Stimulated activated CD4-positive, alpha-beta T cell treated with anti-CD3 and anti-CD28 coated beads, Interleukin-2, amount 100 ng/mL, for 48 hours (primary cell): ENCODE measurements at regions not wholly inside any gene's neighbourhood (a gene's known extent, or its start where the extent isn't known, plus 50 kb on each side); places are given as distances from the start of the nearest gene placed in this dataset.
"Not testable (repeated sequence)": the region's sequence is repeated elsewhere in the genome, so short reads cannot be mapped to it uniquely, and the experiment has no call there.

Source experiments
- DNase-seq, 2 donors: peaks; one replicate each; pipeline ENCODE4 v3.0.0-alpha.2; 2020

GRCh38 chr11:38700111-38700510 is 2102.1 kb upstream of the RAG2 start:
- no peak for DNase-seq

- no peak for DNase-seq
Observed at GRCh38 chr11:38693306-38693705, 2095.3 kb upstream of the RAG2 start.

GRCh38 chr11:38690211-38690610 is 2092.2 kb upstream of the RAG2 start:
- DNase-seq, result not testable (repeated sequence)

- DNase-seq, result no peak
Observed at GRCh38 chr11:38687008-38687407, 2089.0 kb upstream of the RAG2 start.

- no peak for DNase-seq
Observed at GRCh38 chr11:38683484-38683883, 2085.4 kb upstream of the RAG2 start.

GRCh38 chr11:38680746-38681145 is 2082.7 kb upstream of the RAG2 start:
- DNase-seq, result no peak

- no peak for DNase-seq
Observed at GRCh38 chr11:38680166-38680565, 2082.1 kb upstream of the RAG2 start.

GRCh38 chr11:38672445-38672844 is 2074.4 kb upstream of the RAG2 start:
- DNase-seq, result no peak

- DNase-seq, result no peak
Observed at GRCh38 chr11:38667359-38667758, 2069.3 kb upstream of the RAG2 start.

- no peak for DNase-seq
Observed at GRCh38 chr11:38648604-38649003, 2050.6 kb upstream of the RAG2 start.

GRCh38 chr11:38646382-38646781 is 2048.3 kb upstream of the RAG2 start:
- DNase-seq, result no peak

GRCh38 chr11:38640854-38641253 is 2042.8 kb upstream of the RAG2 start:
- DNase-seq, result no peak

- DNase-seq, result no peak
Observed at GRCh38 chr11:38612701-38613100, 2014.7 kb upstream of the RAG2 start.

GRCh38 chr11:38601371-38601770 is 2003.3 kb upstream of the RAG2 start:
- DNase-seq, result not testable (repeated sequence)

- DNase-seq, result no peak
Observed at GRCh38 chr11:38598418-38598817, 2000.4 kb upstream of the RAG2 start.

- DNase-seq, result not testable (repeated sequence)
Observed at GRCh38 chr11:38595359-38596016, 1997.5 kb upstream of the RAG2 start.

GRCh38 chr11:38594895-38595294 is 1996.9 kb upstream of the RAG2 start:
- no peak for DNase-seq

GRCh38 chr11:38593649-38594048 is 1995.6 kb upstream of the RAG2 start:
- no peak for DNase-seq

- DNase-seq, result no peak
Observed at GRCh38 chr11:38582756-38583155, 1984.7 kb upstream of the RAG2 start.

- DNase-seq, result no peak
Observed at GRCh38 chr11:38582151-38582550, 1984.1 kb upstream of the RAG2 start.

- no peak for DNase-seq
Observed at GRCh38 chr11:38577769-38578168, 1979.7 kb upstream of the RAG2 start.

- no peak for DNase-seq
Observed at GRCh38 chr11:38562562-38562961, 1964.5 kb upstream of the RAG2 start.

- DNase-seq, result no peak
Observed at GRCh38 chr11:38553148-38553547, 1955.1 kb upstream of the RAG2 start.

GRCh38 chr11:38547462-38547861 is 1949.4 kb upstream of the RAG2 start:
- DNase-seq, result no peak

- DNase-seq, result no peak
Observed at GRCh38 chr11:38543986-38544385, 1946.0 kb upstream of the RAG2 start.
